DMS153 treated with DMSO at 0.1 percent for 48 hours (cell line): ENCODE measurements at regions not wholly inside any gene's neighbourhood (a gene's known extent, or its start where the extent isn't known, plus 50 kb on each side); places are given as distances from the start of the nearest gene placed in this dataset.

Experiments used
- DNase-seq: peaks from one replicate; lab custom pipeline; 2025; ENCODE audit not compliant: unreplicated experiment; lab: John Stamatoyannopoulos, UW

- DNase-seq: no peak
Observed at GRCh38 chr10:56895306-56895705, 534.2 kb upstream of the ZWINT start.

GRCh38 chr10:56881218-56881617, 520.2 kb upstream of the ZWINT start:
- DNase-seq: peak; percentile 74

GRCh38 chr10:56880606-56881005, 519.5 kb upstream of the ZWINT start:
- DNase-seq: no peak

- no peak for DNase-seq
Observed at GRCh38 chr10:56874950-56875349, 513.9 kb upstream of the ZWINT start.

- DNase-seq: no peak
Observed at GRCh38 chr10:56871160-56871668, 510.2 kb upstream of the ZWINT start.

- DNase-seq: no peak
Observed at GRCh38 chr10:56867236-56867635, 506.2 kb upstream of the ZWINT start.

- no peak for DNase-seq
Observed at GRCh38 chr10:56856569-56856968, 495.5 kb upstream of the ZWINT start.

- no peak for DNase-seq
Observed at GRCh38 chr10:56844978-56845529, 484.0 kb upstream of the ZWINT start.

GRCh38 chr10:56836659-56837058, 475.6 kb upstream of the ZWINT start:
- no peak for DNase-seq

GRCh38 chr10:56831681-56832080, 470.6 kb upstream of the ZWINT start:
- no peak for DNase-seq

- no peak for DNase-seq
Observed at GRCh38 chr10:56823849-56824248, 462.8 kb upstream of the ZWINT start.

GRCh38 chr10:56805022-56805421, 444.0 kb upstream of the ZWINT start:
- DNase-seq: no peak

- no peak for DNase-seq
Observed at GRCh38 chr10:56785292-56785691, 424.2 kb upstream of the ZWINT start.

GRCh38 chr10:56782503-56782902, 421.4 kb upstream of the ZWINT start:
- no peak for DNase-seq

- DNase-seq: no peak
Observed at GRCh38 chr10:56771343-56771742, 410.3 kb upstream of the ZWINT start.

- no peak for DNase-seq
Observed at GRCh38 chr10:56763090-56763489, 402.0 kb upstream of the ZWINT start.

GRCh38 chr10:56745490-56745889, 384.4 kb upstream of the ZWINT start:
- no peak for DNase-seq

GRCh38 chr10:56728349-56728748, 367.3 kb upstream of the ZWINT start:
- DNase-seq: no peak

GRCh38 chr10:56722912-56723311, 361.9 kb upstream of the ZWINT start:
- DNase-seq: no peak

- no peak for DNase-seq
Observed at GRCh38 chr10:56715262-56715661, 354.2 kb upstream of the ZWINT start.

GRCh38 chr10:56698506-56698905, 337.4 kb upstream of the ZWINT start:
- DNase-seq: no peak

GRCh38 chr10:56679578-56679977, 318.5 kb upstream of the ZWINT start:
- DNase-seq: no peak

GRCh38 chr10:56662765-56663447, 301.8 kb upstream of the ZWINT start:
- no peak for DNase-seq
